HCT116 (cell line): ENCODE measurements at regions not wholly inside any gene's neighbourhood (a gene's known extent, or its start where the extent isn't known, plus 50 kb on each side); places are given as distances from the start of the nearest gene placed in this dataset.
A peak's percentile ranks its signal among the peaks of the same experiment; 100 is the strongest.

Experiments
- ATAC-seq: fragments of 200-7000 bp; cut with Tn5 transposase; 2 replicates; pipeline ENCODE4 v1.9.1; 2020; ENCODE audit warnings: mild to moderate bottlenecking, moderate library complexity
- BruUV-seq: library from RNA; stranded (reverse); fragments of 400-500 nt; replicated peaks from 2 replicates; lab custom pipeline; 2021; lab: Mats Ljungman, UMichigan
- CTCF ChIA-PET: fragments of 300-600 bp; sonication (Branson Sonifier 250); formaldehyde crosslinking; loops from one replicate; lab custom pipeline; 2021; ENCODE audit warnings: antibody characterized with exemption; lab: Charles Lee
- POLR2A ChIA-PET: fragments of 300-600, 350-600 bp; sonication (Branson Sonifier 250); formaldehyde crosslinking; loops from one replicate; lab custom pipeline; 2021; ENCODE audit warnings: antibody characterized with exemption; lab: Charles Lee
- RAD21 ChIA-PET, 2 experiments: fragments of 300-600 bp; sonication (Branson Sonifier 250); formaldehyde crosslinking; loops; one replicate each; lab custom pipeline; 2023; ENCODE audit warnings: low total read pairs in 2 of 2; ENCODE audit not compliant: uncharacterized antibody in 2 of 2, unreplicated experiment in 2 of 2, low non-redundant PET in 1 of 2; lab: Charles Lee
- DNase-seq: peaks from one replicate; pipeline ENCODE4 v3.0.0-alpha.2; 2010; ENCODE audit warnings: low read depth, low spot score
- H2AFZ ChIP-seq: fragments of 200-600 bp; shearing (Covaris generic), sonication (generic); 2 replicates; pipeline ENCODE4 v1.6.1; 2017; ENCODE audit warnings: low read depth, mixed run types, mixed read lengths, antibody characterized with exemption, low read length; ENCODE audit not compliant: poor library complexity, severe bottlenecking
- H3K27ac ChIP-seq: 2 replicates; pipeline ENCODE4 v1.5.1; 2012; ENCODE audit warnings: low read depth, low read length
- H3K27me3 ChIP-seq: fragments of 200-600 bp; sonication (generic); 2 replicates; pipeline ENCODE4 v1.6.1; 2016; ENCODE audit warnings: mixed run types, low read length, mixed read lengths; ENCODE audit not compliant: insufficient read depth
- H3K36me3 ChIP-seq, 2 experiments: fragments of 200-500 bp in 1 of 2; fragments of 200-600 bp in 1 of 2; sonication (Bioruptor generic) in 1 of 2; sonication (generic) in 1 of 2; 2 replicates each; pipeline versions ENCODE4 v1.5.1 to v1.6.1; 2014 to 2016; ENCODE audit warnings: low read length in 2 of 2, inconsistent platforms in 1 of 2, mixed read lengths in 1 of 2, mixed run types in 1 of 2; ENCODE audit not compliant: insufficient read depth in 2 of 2, control insufficient read depth in 1 of 2
- H3K4me1 ChIP-seq, 2 experiments: fragments of 200-600 bp in 1 of 2; sonication (generic) in 1 of 2; 2 replicates each; pipeline versions ENCODE4 v1.5.1 to v1.6.1; 2012 to 2017; ENCODE audit warnings: low read length in 2 of 2, inconsistent platforms in 1 of 2, mild to moderate bottlenecking in 1 of 2, mixed read lengths in 1 of 2, mixed run types in 1 of 2, moderate library complexity in 1 of 2; ENCODE audit not compliant: insufficient read depth in 2 of 2, control insufficient read depth in 1 of 2
- H3K4me2 ChIP-seq: fragments of 200-600 bp; sonication (generic); 2 replicates; pipeline ENCODE4 v1.6.1; 2017; ENCODE audit warnings: mixed run types, low read length, mixed read lengths
- H3K4me3 ChIP-seq, 2 experiments: fragments of 200-600 bp in 1 of 2; sonication (generic) in 1 of 2; replicated peaks in 1 of 2; 2 replicates each; pipeline ENCODE4 v1.5.1; 2011 to 2016; ENCODE audit warnings: low read length in 2 of 2, control low read depth in 1 of 2, low read depth in 1 of 2, mild to moderate bottlenecking in 1 of 2, mixed read lengths in 1 of 2, mixed run types in 1 of 2
- H3K79me2 ChIP-seq: fragments of 200-600 bp; sonication (generic); 2 replicates; pipeline ENCODE4 v1.6.1; 2017; ENCODE audit warnings: mild to moderate bottlenecking, mixed run types, low read length, moderate library complexity, mixed read lengths; ENCODE audit not compliant: insufficient read depth
- H3K9ac ChIP-seq: fragments of 200-600 bp; sonication (generic); 2 replicates; pipeline ENCODE4 v1.6.1; 2016; ENCODE audit warnings: low read length, mixed read lengths
- H3K9me2 ChIP-seq: fragments of 200-600 bp; sonication (generic), shearing (Covaris generic); 2 replicates; pipeline ENCODE4 v1.6.1; 2017; ENCODE audit warnings: mixed run types, mild to moderate bottlenecking, moderate library complexity; ENCODE audit not compliant: insufficient read depth
- H3K9me3 ChIP-seq, 2 experiments: fragments of 200-500 bp in 1 of 2; fragments of 200-600 bp in 1 of 2; sonication (Bioruptor generic) in 1 of 2; sonication (generic) in 1 of 2; 2 replicates each; pipeline ENCODE4 v1.6.1; 2014 to 2017; ENCODE audit warnings: low read length in 2 of 2, mixed read lengths in 2 of 2, inconsistent platforms in 1 of 2, low read depth in 1 of 2, mild to moderate bottlenecking in 1 of 2, mixed run types in 1 of 2, moderate library complexity in 1 of 2; ENCODE audit not compliant: control insufficient read depth in 1 of 2, insufficient read depth in 1 of 2
- H4K20me1 ChIP-seq: fragments of 200-600 bp; sonication (generic), shearing (Covaris generic); 2 replicates; pipeline ENCODE4 v1.6.1; 2017; ENCODE audit warnings: mixed run types, mild to moderate bottlenecking, moderate library complexity; ENCODE audit not compliant: insufficient read depth
- ATF3 ChIP-seq: IDR thresholded peaks from 2 replicates; pipeline ENCODE4 v1.6.1; 2012
- CTCF ChIP-seq, 3 experiments: fragments of 200-600 bp in 1 of 3; sonication (generic) in 1 of 3; IDR thresholded peaks in 2 of 3; conservative IDR thresholded peaks in 1 of 3; 2 replicates each; pipeline ENCODE4 v1.5.1; 2012 to 2017; ENCODE audit warnings: low read depth in 2 of 3, low read length in 2 of 3, antibody characterized with exemption in 1 of 3, borderline replicate concordance in 1 of 3, control low read depth in 1 of 3, mild to moderate bottlenecking in 1 of 3, mixed read lengths in 1 of 3, mixed run types in 1 of 3, moderate library complexity in 1 of 3; ENCODE audit not compliant: insufficient read depth in 1 of 3
- EZH2 ChIP-seq: fragments of 200-600 bp; sonication (generic); IDR thresholded peaks from 2 replicates; pipeline ENCODE4 v1.6.1; 2017; ENCODE audit warnings: antibody characterized with exemption, mixed run types
- FOSL1 ChIP-seq: IDR thresholded peaks from 2 replicates; pipeline ENCODE4 v1.6.1; 2012; ENCODE audit warnings: low read depth
- POLR2AphosphoS5 ChIP-seq: IDR thresholded peaks from 2 replicates; pipeline ENCODE4 v1.6.1; 2011; ENCODE audit warnings: mild to moderate bottlenecking, low read depth, low read length, moderate library complexity
- RAD21 ChIP-seq: IDR thresholded peaks from 2 replicates; pipeline ENCODE4 v1.6.1; 2012; ENCODE audit warnings: low read depth, mild to moderate bottlenecking
- REST ChIP-seq: IDR thresholded peaks from 2 replicates; pipeline ENCODE4 v1.6.1; 2012; ENCODE audit warnings: low read depth
- SIN3A ChIP-seq: IDR thresholded peaks from 2 replicates; pipeline ENCODE4 v1.6.1; 2012; ENCODE audit warnings: low read depth
- ZBTB33 ChIP-seq: IDR thresholded peaks from 2 replicates; pipeline ENCODE4 v1.6.1; 2011; ENCODE audit warnings: mild to moderate bottlenecking, low read length, moderate library complexity; ENCODE audit not compliant: insufficient replicate concordance; ENCODE audit errors: extremely low read depth
- ZNF274 ChIP-seq: fragments of 200-500 bp; sonication (Bioruptor generic); IDR thresholded peaks from 2 replicates; pipeline ENCODE4 v1.6.1; 2014; ENCODE audit warnings: mild to moderate bottlenecking, low read depth, low read length, inconsistent platforms
- intact Hi-C: fragments of 100-400 bp; cut with micrococcal nuclease; formaldehyde crosslinking; loops from 2 replicates; pipeline ENCODE4 v1.10.0; 2022

GRCh38 chr2:171244970-171245782 is 84.5 kb upstream of the TLK1 start:
- Histone ChIP-seq H3K79me2 (no peaks in the 10 kb centered on the region), H2AFZ (no peak overlapping the region), H3K4me3 (no peak overlapping the region), H3K9ac (no peak overlapping the region), H4K20me1 (no peaks in the 10 kb centered on the region), H3K27ac (no peak overlapping the region), H3K9me3 (peaks cover 5% of the 10 kb centered on the region in 2 experiments; a peak in 1 of 4 replicates), H3K9me2 (no peaks in the 10 kb centered on the region), H3K4me2 (no peak overlapping the region), H3K4me1 (no peaks in the 10 kb centered on the region), H3K36me3 (no peaks in the 10 kb centered on the region), H3K27me3 (no peaks in the 10 kb centered on the region)
- no peak for TF ChIP-seq EZH2
- TF ChIP-seq RAD21 = peak; percentile 52; the same call in 1 of the 2 replicates
- CTCF ChIA-PET = no interaction called here
- no TSS peak for BruUV-seq
- peak; percentile 44; the same call in 1 of the 2 replicates for ATAC-seq
- RAD21 ChIA-PET = no interaction called here
- POLR2A ChIA-PET = no interaction called here
- intact Hi-C loops = no loop called here
- DNase-seq = no peak

GRCh38 chr2:171244466-171244969 is 83.8 kb upstream of the TLK1 start:
- no peak overlapping the region for H3K27ac ChIP-seq
- H3K36me3 ChIP-seq = no peaks in the 10 kb centered on the region
- RAD21 ChIA-PET = no interaction called here
- no peak overlapping the region for H3K4me3 ChIP-seq
- POLR2A ChIA-PET = no interaction called here
- H3K79me2 ChIP-seq = no peaks in the 10 kb centered on the region
- H3K4me2 ChIP-seq = no peak overlapping the region
- H3K9me2 ChIP-seq = no peaks in the 10 kb centered on the region
- H3K9ac ChIP-seq = no peak overlapping the region
- CTCF ChIA-PET = no interaction called here
- no peaks in the 10 kb centered on the region for H4K20me1 ChIP-seq
- no peaks in the 10 kb centered on the region for H3K27me3 ChIP-seq
- intact Hi-C loops = no loop called here
- H3K9me3 ChIP-seq = peaks cover 5% of the 10 kb centered on the region in 2 experiments; a peak in 1 of 4 replicates
- H3K4me1 ChIP-seq = no peaks in the 10 kb centered on the region
- DNase-seq = no peak
- ATAC-seq = no peak
- no TSS peak for BruUV-seq
- H2AFZ ChIP-seq = no peak overlapping the region
- TF ChIP-seq REST = no peak
- TF ChIP-seq SIN3A = no peak
- no peak for TF ChIP-seq CTCF (IDR thresholded peaks at IDR 0.05 in 2 of 3, conservative IDR thresholded peaks at IDR 0.05 in 1 of 3; ENCODE audit: borderline replicate concordance in 1 of 3, insufficient read depth in 1 of 3, low read depth in 2 of 3, low read length in 2 of 3)
- no peak for TF ChIP-seq FOSL1
- no peak for TF ChIP-seq ZBTB33
- no peak for TF ChIP-seq ATF3
- TF ChIP-seq ZNF274 = no peak
- no peak for TF ChIP-seq POLR2AphosphoS5
